ENCODE measurements at regions not wholly inside any gene's neighbourhood (a gene's known extent, or its start where the extent isn't known, plus 50 kb on each side); places are given as distances from the start of the nearest gene placed in this dataset.

DNA sequence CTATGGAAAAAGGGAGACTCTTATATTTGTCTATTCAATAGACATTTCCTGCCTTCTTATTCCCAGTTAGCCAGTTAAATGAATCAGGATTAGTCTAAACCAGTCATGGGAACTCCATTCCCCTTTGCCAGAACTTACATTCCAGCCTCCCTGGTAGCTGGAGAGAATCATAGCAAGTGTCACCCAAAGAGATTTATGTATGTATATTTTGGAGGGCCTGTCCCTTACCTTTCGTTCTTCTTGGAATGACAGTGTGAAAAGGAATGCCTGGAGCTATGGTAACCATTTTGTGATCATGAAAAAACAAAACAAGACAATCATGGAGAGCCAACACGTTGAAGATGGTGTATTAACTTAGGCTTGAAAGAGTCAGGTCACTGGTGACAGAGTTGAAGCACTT is 627.7 kb downstream of the CCDC171 start (continued):
- TF ChIP-seq, protein P1, sequence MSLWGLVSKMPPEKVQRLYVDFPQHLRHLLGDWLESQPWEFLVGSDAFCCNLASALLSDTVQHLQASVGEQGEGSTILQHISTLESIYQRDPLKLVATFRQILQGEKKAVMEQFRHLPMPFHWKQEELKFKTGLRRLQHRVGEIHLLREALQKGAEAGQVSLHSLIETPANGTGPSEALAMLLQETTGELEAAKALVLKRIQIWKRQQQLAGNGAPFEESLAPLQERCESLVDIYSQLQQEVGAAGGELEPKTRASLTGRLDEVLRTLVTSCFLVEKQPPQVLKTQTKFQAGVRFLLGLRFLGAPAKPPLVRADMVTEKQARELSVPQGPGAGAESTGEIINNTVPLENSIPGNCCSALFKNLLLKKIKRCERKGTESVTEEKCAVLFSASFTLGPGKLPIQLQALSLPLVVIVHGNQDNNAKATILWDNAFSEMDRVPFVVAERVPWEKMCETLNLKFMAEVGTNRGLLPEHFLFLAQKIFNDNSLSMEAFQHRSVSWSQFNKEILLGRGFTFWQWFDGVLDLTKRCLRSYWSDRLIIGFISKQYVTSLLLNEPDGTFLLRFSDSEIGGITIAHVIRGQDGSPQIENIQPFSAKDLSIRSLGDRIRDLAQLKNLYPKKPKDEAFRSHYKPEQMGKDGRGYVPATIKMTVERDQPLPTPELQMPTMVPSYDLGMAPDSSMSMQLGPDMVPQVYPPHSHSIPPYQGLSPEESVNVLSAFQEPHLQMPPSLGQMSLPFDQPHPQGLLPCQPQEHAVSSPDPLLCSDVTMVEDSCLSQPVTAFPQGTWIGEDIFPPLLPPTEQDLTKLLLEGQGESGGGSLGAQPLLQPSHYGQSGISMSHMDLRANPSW (CRISPR knock-in tag; conservative IDR thresholded peaks at IDR 0.05; ENCODE audit: low read depth), result no peak
- TF ChIP-seq, protein P2, sequence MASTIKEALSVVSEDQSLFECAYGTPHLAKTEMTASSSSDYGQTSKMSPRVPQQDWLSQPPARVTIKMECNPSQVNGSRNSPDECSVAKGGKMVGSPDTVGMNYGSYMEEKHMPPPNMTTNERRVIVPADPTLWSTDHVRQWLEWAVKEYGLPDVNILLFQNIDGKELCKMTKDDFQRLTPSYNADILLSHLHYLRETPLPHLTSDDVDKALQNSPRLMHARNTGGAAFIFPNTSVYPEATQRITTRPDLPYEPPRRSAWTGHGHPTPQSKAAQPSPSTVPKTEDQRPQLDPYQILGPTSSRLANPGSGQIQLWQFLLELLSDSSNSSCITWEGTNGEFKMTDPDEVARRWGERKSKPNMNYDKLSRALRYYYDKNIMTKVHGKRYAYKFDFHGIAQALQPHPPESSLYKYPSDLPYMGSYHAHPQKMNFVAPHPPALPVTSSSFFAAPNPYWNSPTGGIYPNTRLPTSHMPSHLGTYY (CRISPR knock-in tag; IDR thresholded peaks at IDR 0.05), result no peak
- TF ChIP-seq HMGA2 (CRISPR knock-in tag; IDR thresholded peaks at IDR 0.05), result no peak
- TF ChIP-seq, protein P3, sequence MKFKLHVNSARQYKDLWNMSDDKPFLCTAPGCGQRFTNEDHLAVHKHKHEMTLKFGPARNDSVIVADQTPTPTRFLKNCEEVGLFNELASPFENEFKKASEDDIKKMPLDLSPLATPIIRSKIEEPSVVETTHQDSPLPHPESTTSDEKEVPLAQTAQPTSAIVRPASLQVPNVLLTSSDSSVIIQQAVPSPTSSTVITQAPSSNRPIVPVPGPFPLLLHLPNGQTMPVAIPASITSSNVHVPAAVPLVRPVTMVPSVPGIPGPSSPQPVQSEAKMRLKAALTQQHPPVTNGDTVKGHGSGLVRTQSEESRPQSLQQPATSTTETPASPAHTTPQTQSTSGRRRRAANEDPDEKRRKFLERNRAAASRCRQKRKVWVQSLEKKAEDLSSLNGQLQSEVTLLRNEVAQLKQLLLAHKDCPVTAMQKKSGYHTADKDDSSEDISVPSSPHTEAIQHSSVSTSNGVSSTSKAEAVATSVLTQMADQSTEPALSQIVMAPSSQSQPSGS (CRISPR knock-in tag; IDR thresholded peaks at IDR 0.05; ENCODE audit: borderline replicate concordance, low read depth), result no peak

DNA sequence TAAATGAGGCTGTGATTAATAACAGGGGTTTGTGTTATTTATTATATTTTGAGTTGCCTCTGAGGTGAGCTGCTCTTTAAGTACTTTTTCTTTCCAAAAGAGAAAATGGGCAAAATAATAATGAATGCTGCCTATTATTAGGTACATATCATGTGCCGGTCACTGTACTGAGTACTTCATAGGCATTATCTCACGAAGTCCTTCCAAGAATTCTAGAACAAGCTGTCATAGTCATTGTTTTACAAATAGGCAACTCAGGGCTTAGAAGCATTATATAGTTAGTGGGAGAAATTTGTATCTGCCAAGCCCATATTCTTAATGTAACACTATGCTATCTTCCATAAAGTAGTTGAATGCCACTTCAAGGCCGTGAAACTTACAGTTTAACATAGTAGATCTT is 628.7 kb downstream of the CCDC171 start:
- Mint-ChIP-seq H3K9me3 (no peaks in the 10 kb centered on the region), H3K36me3 (no peaks in the 10 kb centered on the region), H3K4me3 (no peak overlapping the region), H3K27me3 (ENCODE audit: low read depth) (no peaks in the 10 kb centered on the region), H3K27ac (no peak overlapping the region), H3K4me1 (no peaks in the 10 kb centered on the region)
- no peak for DNase-seq (ENCODE audit: low spot score)
- no peak for ATAC-seq
- ChIA-PET CTCF (no interaction called here), POLR2A (no interaction called here)
- TF ChIP-seq RORB (CRISPR knock-in tag; IDR thresholded peaks at IDR 0.05), result no peak
- TF ChIP-seq CREB1 (CRISPR knock-in tag; IDR thresholded peaks at IDR 0.05), result no peak
- TF ChIP-seq MYBL2 (CRISPR knock-in tag; IDR thresholded peaks at IDR 0.05), result no peak
- TF ChIP-seq, protein P4, sequence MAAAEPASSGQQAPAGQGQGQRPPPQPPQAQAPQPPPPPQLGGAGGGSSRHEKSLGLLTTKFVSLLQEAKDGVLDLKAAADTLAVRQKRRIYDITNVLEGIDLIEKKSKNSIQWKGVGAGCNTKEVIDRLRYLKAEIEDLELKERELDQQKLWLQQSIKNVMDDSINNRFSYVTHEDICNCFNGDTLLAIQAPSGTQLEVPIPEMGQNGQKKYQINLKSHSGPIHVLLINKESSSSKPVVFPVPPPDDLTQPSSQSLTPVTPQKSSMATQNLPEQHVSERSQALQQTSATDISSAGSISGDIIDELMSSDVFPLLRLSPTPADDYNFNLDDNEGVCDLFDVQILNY (CRISPR knock-in tag; IDR thresholded peaks at IDR 0.05), result no peak
- no peak for TF ChIP-seq GRHL2 (CRISPR knock-in tag; IDR thresholded peaks at IDR 0.05; ENCODE audit: insufficient replicate concordance, severe bottlenecking)
- no peak for TF ChIP-seq ETV6 (CRISPR knock-in tag; IDR thresholded peaks at IDR 0.05)
- TF ChIP-seq, protein P5, sequence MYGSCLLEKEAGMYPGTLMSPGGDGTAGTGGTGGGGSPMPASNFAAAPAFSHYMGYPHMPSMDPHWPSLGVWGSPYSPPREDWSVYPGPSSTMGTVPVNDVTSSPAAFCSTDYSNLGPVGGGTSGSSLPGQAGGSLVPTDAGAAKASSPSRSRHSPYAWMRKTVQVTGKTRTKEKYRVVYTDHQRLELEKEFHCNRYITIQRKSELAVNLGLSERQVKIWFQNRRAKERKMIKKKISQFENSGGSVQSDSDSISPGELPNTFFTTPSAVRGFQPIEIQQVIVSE (CRISPR knock-in tag; IDR thresholded peaks at IDR 0.05; ENCODE audit: borderline replicate concordance), result no peak
- TF ChIP-seq, protein P6, sequence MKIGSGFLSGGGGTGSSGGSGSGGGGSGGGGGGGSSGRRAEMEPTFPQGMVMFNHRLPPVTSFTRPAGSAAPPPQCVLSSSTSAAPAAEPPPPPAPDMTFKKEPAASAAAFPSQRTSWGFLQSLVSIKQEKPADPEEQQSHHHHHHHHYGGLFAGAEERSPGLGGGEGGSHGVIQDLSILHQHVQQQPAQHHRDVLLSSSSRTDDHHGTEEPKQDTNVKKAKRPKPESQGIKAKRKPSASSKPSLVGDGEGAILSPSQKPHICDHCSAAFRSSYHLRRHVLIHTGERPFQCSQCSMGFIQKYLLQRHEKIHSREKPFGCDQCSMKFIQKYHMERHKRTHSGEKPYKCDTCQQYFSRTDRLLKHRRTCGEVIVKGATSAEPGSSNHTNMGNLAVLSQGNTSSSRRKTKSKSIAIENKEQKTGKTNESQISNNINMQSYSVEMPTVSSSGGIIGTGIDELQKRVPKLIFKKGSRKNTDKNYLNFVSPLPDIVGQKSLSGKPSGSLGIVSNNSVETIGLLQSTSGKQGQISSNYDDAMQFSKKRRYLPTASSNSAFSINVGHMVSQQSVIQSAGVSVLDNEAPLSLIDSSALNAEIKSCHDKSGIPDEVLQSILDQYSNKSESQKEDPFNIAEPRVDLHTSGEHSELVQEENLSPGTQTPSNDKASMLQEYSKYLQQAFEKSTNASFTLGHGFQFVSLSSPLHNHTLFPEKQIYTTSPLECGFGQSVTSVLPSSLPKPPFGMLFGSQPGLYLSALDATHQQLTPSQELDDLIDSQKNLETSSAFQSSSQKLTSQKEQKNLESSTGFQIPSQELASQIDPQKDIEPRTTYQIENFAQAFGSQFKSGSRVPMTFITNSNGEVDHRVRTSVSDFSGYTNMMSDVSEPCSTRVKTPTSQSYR (CRISPR knock-in tag; IDR thresholded peaks at IDR 0.05), result no peak
- TF ChIP-seq, protein P7, sequence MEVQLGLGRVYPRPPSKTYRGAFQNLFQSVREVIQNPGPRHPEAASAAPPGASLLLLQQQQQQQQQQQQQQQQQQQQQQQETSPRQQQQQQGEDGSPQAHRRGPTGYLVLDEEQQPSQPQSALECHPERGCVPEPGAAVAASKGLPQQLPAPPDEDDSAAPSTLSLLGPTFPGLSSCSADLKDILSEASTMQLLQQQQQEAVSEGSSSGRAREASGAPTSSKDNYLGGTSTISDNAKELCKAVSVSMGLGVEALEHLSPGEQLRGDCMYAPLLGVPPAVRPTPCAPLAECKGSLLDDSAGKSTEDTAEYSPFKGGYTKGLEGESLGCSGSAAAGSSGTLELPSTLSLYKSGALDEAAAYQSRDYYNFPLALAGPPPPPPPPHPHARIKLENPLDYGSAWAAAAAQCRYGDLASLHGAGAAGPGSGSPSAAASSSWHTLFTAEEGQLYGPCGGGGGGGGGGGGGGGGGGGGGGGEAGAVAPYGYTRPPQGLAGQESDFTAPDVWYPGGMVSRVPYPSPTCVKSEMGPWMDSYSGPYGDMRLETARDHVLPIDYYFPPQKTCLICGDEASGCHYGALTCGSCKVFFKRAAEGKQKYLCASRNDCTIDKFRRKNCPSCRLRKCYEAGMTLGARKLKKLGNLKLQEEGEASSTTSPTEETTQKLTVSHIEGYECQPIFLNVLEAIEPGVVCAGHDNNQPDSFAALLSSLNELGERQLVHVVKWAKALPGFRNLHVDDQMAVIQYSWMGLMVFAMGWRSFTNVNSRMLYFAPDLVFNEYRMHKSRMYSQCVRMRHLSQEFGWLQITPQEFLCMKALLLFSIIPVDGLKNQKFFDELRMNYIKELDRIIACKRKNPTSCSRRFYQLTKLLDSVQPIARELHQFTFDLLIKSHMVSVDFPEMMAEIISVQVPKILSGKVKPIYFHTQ (CRISPR knock-in tag; IDR thresholded peaks at IDR 0.05), result no peak
- TF ChIP-seq SP1 (CRISPR knock-in tag; conservative IDR thresholded peaks at IDR 0.05), result no peak
- TF ChIP-seq, protein P8, sequence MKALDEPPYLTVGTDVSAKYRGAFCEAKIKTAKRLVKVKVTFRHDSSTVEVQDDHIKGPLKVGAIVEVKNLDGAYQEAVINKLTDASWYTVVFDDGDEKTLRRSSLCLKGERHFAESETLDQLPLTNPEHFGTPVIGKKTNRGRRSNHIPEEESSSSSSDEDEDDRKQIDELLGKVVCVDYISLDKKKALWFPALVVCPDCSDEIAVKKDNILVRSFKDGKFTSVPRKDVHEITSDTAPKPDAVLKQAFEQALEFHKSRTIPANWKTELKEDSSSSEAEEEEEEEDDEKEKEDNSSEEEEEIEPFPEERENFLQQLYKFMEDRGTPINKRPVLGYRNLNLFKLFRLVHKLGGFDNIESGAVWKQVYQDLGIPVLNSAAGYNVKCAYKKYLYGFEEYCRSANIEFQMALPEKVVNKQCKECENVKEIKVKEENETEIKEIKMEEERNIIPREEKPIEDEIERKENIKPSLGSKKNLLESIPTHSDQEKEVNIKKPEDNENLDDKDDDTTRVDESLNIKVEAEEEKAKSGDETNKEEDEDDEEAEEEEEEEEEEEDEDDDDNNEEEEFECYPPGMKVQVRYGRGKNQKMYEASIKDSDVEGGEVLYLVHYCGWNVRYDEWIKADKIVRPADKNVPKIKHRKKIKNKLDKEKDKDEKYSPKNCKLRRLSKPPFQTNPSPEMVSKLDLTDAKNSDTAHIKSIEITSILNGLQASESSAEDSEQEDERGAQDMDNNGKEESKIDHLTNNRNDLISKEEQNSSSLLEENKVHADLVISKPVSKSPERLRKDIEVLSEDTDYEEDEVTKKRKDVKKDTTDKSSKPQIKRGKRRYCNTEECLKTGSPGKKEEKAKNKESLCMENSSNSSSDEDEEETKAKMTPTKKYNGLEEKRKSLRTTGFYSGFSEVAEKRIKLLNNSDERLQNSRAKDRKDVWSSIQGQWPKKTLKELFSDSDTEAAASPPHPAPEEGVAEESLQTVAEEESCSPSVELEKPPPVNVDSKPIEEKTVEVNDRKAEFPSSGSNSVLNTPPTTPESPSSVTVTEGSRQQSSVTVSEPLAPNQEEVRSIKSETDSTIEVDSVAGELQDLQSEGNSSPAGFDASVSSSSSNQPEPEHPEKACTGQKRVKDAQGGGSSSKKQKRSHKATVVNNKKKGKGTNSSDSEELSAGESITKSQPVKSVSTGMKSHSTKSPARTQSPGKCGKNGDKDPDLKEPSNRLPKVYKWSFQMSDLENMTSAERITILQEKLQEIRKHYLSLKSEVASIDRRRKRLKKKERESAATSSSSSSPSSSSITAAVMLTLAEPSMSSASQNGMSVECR (CRISPR knock-in tag; IDR thresholded peaks at IDR 0.05; ENCODE audit: borderline replicate concordance), result no peak
- TF ChIP-seq, protein P9, sequence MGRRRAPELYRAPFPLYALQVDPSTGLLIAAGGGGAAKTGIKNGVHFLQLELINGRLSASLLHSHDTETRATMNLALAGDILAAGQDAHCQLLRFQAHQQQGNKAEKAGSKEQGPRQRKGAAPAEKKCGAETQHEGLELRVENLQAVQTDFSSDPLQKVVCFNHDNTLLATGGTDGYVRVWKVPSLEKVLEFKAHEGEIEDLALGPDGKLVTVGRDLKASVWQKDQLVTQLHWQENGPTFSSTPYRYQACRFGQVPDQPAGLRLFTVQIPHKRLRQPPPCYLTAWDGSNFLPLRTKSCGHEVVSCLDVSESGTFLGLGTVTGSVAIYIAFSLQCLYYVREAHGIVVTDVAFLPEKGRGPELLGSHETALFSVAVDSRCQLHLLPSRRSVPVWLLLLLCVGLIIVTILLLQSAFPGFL (CRISPR knock-in tag; IDR thresholded peaks at IDR 0.05; ENCODE audit: borderline replicate concordance), result no peak
- TF ChIP-seq, protein P10, sequence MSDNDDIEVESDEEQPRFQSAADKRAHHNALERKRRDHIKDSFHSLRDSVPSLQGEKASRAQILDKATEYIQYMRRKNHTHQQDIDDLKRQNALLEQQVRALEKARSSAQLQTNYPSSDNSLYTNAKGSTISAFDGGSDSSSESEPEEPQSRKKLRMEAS (CRISPR knock-in tag; IDR thresholded peaks at IDR 0.05), result no peak
